CD8-positive, alpha-beta memory T cell (primary cell): ENCODE measurements at regions not wholly inside any gene's neighbourhood (a gene's known extent, or its start where the extent isn't known, plus 50 kb on each side); places are given as distances from the start of the nearest gene placed in this dataset.
"Not testable (repeated sequence)": the region's sequence is repeated elsewhere in the genome, so short reads cannot be mapped to it uniquely, and the experiment has no call there.

Experiments used
- CTCF ChIA-PET: fragments of 350-600 bp; sonication (Branson Sonifier 250); formaldehyde crosslinking; loops from one replicate; lab custom pipeline; 2021; ENCODE audit warnings: antibody characterized with exemption; lab: Charles Lee
- POLR2A ChIA-PET: fragments of 350-600 bp; sonication (Branson Sonifier 250); formaldehyde crosslinking; loops from one replicate; lab custom pipeline; 2021; ENCODE audit warnings: antibody characterized with exemption; lab: Charles Lee
- DNase-seq, 5 donors: peaks; one replicate each; pipeline versions ENCODE4 v3.0.0 to v3.0.0-alpha.2; 2020 to 2022; ENCODE audit warnings: mixed read lengths in 1 of 5
- H3K27ac ChIP-seq: one replicate; pipeline ENCODE4 v1.7.0; 2013; ENCODE audit warnings: low read depth, mild to moderate bottlenecking, low read length, moderate library complexity
- H3K27me3 ChIP-seq: 2 replicates; pipeline ENCODE4 v1.7.0; 2013; ENCODE audit warnings: low read length, mild to moderate bottlenecking; ENCODE audit not compliant: insufficient read depth, poor library complexity, severe bottlenecking
- H3K36me3 ChIP-seq: 2 replicates; pipeline ENCODE4 v1.7.0; 2013; ENCODE audit warnings: mild to moderate bottlenecking, low read length, moderate library complexity; ENCODE audit not compliant: insufficient read depth
- H3K4me1 ChIP-seq: 2 replicates; pipeline ENCODE4 v1.7.0; 2013; ENCODE audit warnings: mild to moderate bottlenecking, low read length, moderate library complexity; ENCODE audit not compliant: insufficient read depth
- H3K4me3 ChIP-seq: 2 replicates; pipeline ENCODE4 v1.7.0; 2013; ENCODE audit warnings: mild to moderate bottlenecking, low read length
- H3K9me3 ChIP-seq: 2 replicates; pipeline ENCODE4 v1.7.0; 2013; ENCODE audit warnings: mild to moderate bottlenecking, low read length
- H3K27ac Mint-ChIP-seq, 8 donors: one replicate each; pipeline ENCODE4 v1.8.0; 2020 to 2021; ENCODE audit warnings: mixed read lengths in 8 of 8, mild to moderate bottlenecking in 6 of 8, inconsistent platforms in 3 of 8, moderate library complexity in 3 of 8
- H3K27me3 Mint-ChIP-seq, 2 donors: one replicate each; pipeline ENCODE4 v1.8.0; 2020 to 2021; ENCODE audit warnings: mixed read lengths in 2 of 2, mild to moderate bottlenecking in 1 of 2, moderate library complexity in 1 of 2
- H3K36me3 Mint-ChIP-seq, 3 donors: one replicate each; pipeline ENCODE4 v1.8.0; 2020 to 2021; ENCODE audit warnings: mixed read lengths in 3 of 3, inconsistent platforms in 1 of 3, mild to moderate bottlenecking in 1 of 3
- H3K4me1 Mint-ChIP-seq, 3 donors: one replicate each; pipeline ENCODE4 v1.8.0; 2020 to 2021; ENCODE audit warnings: mixed read lengths in 3 of 3, inconsistent platforms in 1 of 3, mild to moderate bottlenecking in 1 of 3
- H3K4me3 Mint-ChIP-seq, 7 donors: one replicate each; pipeline ENCODE4 v1.8.0; 2020 to 2021; ENCODE audit warnings: mixed read lengths in 7 of 7, mild to moderate bottlenecking in 6 of 7, moderate library complexity in 4 of 7, inconsistent platforms in 2 of 7
- H3K9me3 Mint-ChIP-seq, 5 donors: one replicate each; pipeline ENCODE4 v1.8.0; 2020 to 2022; ENCODE audit warnings: mixed read lengths in 5 of 5, mild to moderate bottlenecking in 3 of 5, moderate library complexity in 2 of 5, inconsistent platforms in 1 of 5

GRCh38 chr5:21480054-21480453 is 1373.1 kb downstream of the CDH12 start:
- H3K27me3 ChIP-seq, H3K36me3 ChIP-seq, H3K27me3 Mint-ChIP-seq, CTCF ChIA-PET, POLR2A ChIA-PET, DNase-seq, H3K27ac ChIP-seq, H3K4me3 ChIP-seq, H3K4me1 ChIP-seq, H3K9me3 Mint-ChIP-seq, H3K9me3 ChIP-seq, H3K4me1 Mint-ChIP-seq, H3K4me3 Mint-ChIP-seq: not testable (repeated sequence)
- Mint-ChIP-seq H3K36me3 (peaks cover 17 to 41% (median 23%) of the 10 kb centered on the region in 3 donors), H3K27ac (peak overlapping the region in 1 of 8 donors; percentile 55)

DNA sequence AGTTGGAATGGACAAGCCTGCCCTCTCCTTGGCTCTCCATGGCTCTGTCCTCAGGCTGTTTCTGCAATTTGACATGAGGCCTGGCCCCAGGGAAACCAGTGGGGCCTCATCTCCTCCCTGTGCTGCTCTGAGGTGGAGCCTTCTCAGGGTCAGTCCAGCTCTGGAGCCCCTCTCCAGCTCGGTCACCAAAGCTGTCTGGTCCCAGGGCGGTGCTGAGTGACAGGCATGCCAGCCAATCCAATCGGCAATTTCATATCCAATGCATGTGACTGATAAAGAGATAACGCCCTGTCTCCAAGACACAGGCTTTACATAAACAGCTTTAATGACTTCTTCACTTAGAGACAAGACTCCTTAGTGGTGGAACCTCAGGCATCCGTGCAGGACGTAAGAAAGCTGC is 1379.2 kb downstream of the CDH12 start:
- H3K27me3 Mint-ChIP-seq, H3K4me1 ChIP-seq, H3K4me3 ChIP-seq, H3K9me3 Mint-ChIP-seq, H3K27me3 ChIP-seq, CTCF ChIA-PET, H3K9me3 ChIP-seq, POLR2A ChIA-PET, H3K36me3 ChIP-seq, H3K4me3 Mint-ChIP-seq, H3K27ac ChIP-seq, H3K4me1 Mint-ChIP-seq, H3K27ac Mint-ChIP-seq, DNase-seq: not testable (repeated sequence)
- H3K36me3 Mint-ChIP-seq, result peaks cover 8 to 38% (median 11%) of the 10 kb centered on the region in 3 donors

GRCh38 chr5:21473436-21473835 is 1379.7 kb downstream of the CDH12 start:
- DNase-seq, H3K4me1 Mint-ChIP-seq, H3K4me3 Mint-ChIP-seq, H3K27ac ChIP-seq, H3K27me3 Mint-ChIP-seq, H3K9me3 ChIP-seq, H3K4me3 ChIP-seq, CTCF ChIA-PET, H3K27me3 ChIP-seq, H3K4me1 ChIP-seq, H3K36me3 ChIP-seq, H3K27ac Mint-ChIP-seq, H3K9me3 Mint-ChIP-seq, POLR2A ChIA-PET: not testable (repeated sequence)
- peaks cover 7 to 36% (median 8%) of the 10 kb centered on the region in 3 donors for H3K36me3 Mint-ChIP-seq

GRCh38 chr5:21471691-21472090 is 1381.5 kb downstream of the CDH12 start:
- H3K27ac ChIP-seq, H3K36me3 ChIP-seq, H3K4me1 ChIP-seq, H3K9me3 ChIP-seq, H3K4me3 Mint-ChIP-seq, H3K9me3 Mint-ChIP-seq, H3K27me3 Mint-ChIP-seq, POLR2A ChIA-PET, DNase-seq, H3K4me3 ChIP-seq, H3K4me1 Mint-ChIP-seq, H3K27ac Mint-ChIP-seq, H3K27me3 ChIP-seq, CTCF ChIA-PET: not testable (repeated sequence)
- peaks cover 7 to 41% (median 7%) of the 10 kb centered on the region in 3 donors for H3K36me3 Mint-ChIP-seq

GRCh38 chr5:21469523-21470101 is 1383.5 kb downstream of the CDH12 start:
- Mint-ChIP-seq H3K36me3 (peaks cover 8 to 51% (median 13%) of the 10 kb centered on the region in 3 donors), H3K4me3 (peak overlapping the region in 1 of 7 donors; percentile 48)
- H3K4me3 ChIP-seq, H3K36me3 ChIP-seq, H3K27ac ChIP-seq, H3K27me3 ChIP-seq, POLR2A ChIA-PET, H3K9me3 Mint-ChIP-seq, CTCF ChIA-PET, H3K9me3 ChIP-seq, DNase-seq, H3K27ac Mint-ChIP-seq, H3K4me1 Mint-ChIP-seq, H3K27me3 Mint-ChIP-seq, H3K4me1 ChIP-seq: not testable (repeated sequence)

DNA sequence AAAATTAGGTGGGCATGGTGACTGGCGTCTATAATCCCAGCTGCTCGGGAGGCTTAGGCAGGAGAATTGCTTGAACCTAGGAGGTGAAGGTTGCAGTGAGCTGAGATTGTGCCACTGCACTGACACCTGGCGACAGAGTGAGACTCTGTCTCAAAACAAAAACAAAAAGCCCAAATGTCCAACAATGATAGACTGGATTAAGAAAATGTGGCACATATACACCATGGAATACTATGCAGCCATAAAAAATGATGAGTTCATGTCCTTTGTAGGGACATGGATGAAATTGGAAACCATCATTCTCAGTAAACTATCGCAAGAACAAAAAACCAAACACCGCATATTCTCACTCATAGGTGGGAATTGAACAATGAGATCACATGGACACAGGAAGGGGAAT is 1385.6 kb downstream of the CDH12 start:
- H3K9me3 Mint-ChIP-seq, H3K4me3 Mint-ChIP-seq, H3K4me1 Mint-ChIP-seq, H3K27me3 Mint-ChIP-seq, DNase-seq, H3K9me3 ChIP-seq, H3K27ac ChIP-seq, POLR2A ChIA-PET, H3K4me1 ChIP-seq, H3K36me3 ChIP-seq, H3K27me3 ChIP-seq, CTCF ChIA-PET, H3K27ac Mint-ChIP-seq, H3K4me3 ChIP-seq: not testable (repeated sequence)
- H3K36me3 Mint-ChIP-seq, result peaks cover 6 to 43% (median 11%) of the 10 kb centered on the region in 3 donors

- H3K36me3 Mint-ChIP-seq, result peaks cover 0 to 19% (median 5%) of the 10 kb centered on the region in 3 donors
- H3K27me3 ChIP-seq, H3K27me3 Mint-ChIP-seq, H3K27ac ChIP-seq, H3K4me1 ChIP-seq, DNase-seq, POLR2A ChIA-PET, H3K9me3 Mint-ChIP-seq, H3K36me3 ChIP-seq, H3K9me3 ChIP-seq: not testable (repeated sequence)
- H3K27ac Mint-ChIP-seq, result peak overlapping the region in 7 of 8 donors; percentile 28 to 85 (median 77)
- peak overlapping the region; percentile 61 for H3K4me3 ChIP-seq
- CTCF ChIA-PET, result interaction anchor here (0.6 to 1.0 kb wide), 4 partner anchors 11 to 60 kb away, joined by 3 read pairs; no protein-coding TSS in a partner anchor
- peaks cover 8 to 13% (median 11%) of the 10 kb centered on the region in 3 donors for H3K4me1 Mint-ChIP-seq
- peak overlapping the region; percentile 91 to 100 (median 92) for H3K4me3 Mint-ChIP-seq
These were observed 1393.4 kb downstream of the CDH12 start for GRCh38 chr5:21459744-21460073.

GRCh38 chr5:21452449-21452848 is 1400.7 kb downstream of the CDH12 start:
- Histone ChIP-seq H3K4me3 (no peak overlapping the region), H3K4me1 (no peaks in the 10 kb centered on the region), H3K27ac (no peak overlapping the region), H3K27me3 (no peaks in the 10 kb centered on the region), H3K9me3 (no peaks in the 10 kb centered on the region), H3K36me3 (no peaks in the 10 kb centered on the region)
- Mint-ChIP-seq H3K4me3 (no peak overlapping the region), H3K4me1 (no peaks in the 10 kb centered on the region), H3K27me3 (peaks cover 9 to 30% of the 10 kb centered on the region in 2 donors), H3K27ac (no peak overlapping the region), H3K9me3 (peaks cover 0 to 1% (median 0%) of the 10 kb centered on the region in 5 donors), H3K36me3 (no peaks in the 10 kb centered on the region)
- DNase-seq, result no peak
- ChIA-PET CTCF (no interaction called here), POLR2A (no interaction called here)

- POLR2A ChIA-PET, result no interaction called here
- no peak overlapping the region for H3K27ac ChIP-seq
- CTCF ChIA-PET, result no interaction called here
- H3K9me3 ChIP-seq, result no peaks in the 10 kb centered on the region
- peaks cover 0 to 5% of the 10 kb centered on the region in 2 donors for H3K27me3 Mint-ChIP-seq
- no peak overlapping the region for H3K27ac Mint-ChIP-seq
- no peak overlapping the region for H3K4me3 ChIP-seq
- DNase-seq, result no peak
- no peaks in the 10 kb centered on the region for H3K4me1 ChIP-seq
- no peaks in the 10 kb centered on the region for H3K27me3 ChIP-seq
- H3K36me3 ChIP-seq, result no peaks in the 10 kb centered on the region
- no peak overlapping the region for H3K4me3 Mint-ChIP-seq
- no peaks in the 10 kb centered on the region for H3K9me3 Mint-ChIP-seq
- no peaks in the 10 kb centered on the region for H3K4me1 Mint-ChIP-seq
- H3K36me3 Mint-ChIP-seq, result no peaks in the 10 kb centered on the region
These were observed 1420.5 kb downstream of the CDH12 start for GRCh38 chr5:21432646-21433045.
